Smooth muscle cell (in vitro differentiated cells): ENCODE measurements at regions not wholly inside any gene's neighbourhood (a gene's known extent, or its start where the extent isn't known, plus 50 kb on each side); places are given as distances from the start of the nearest gene placed in this dataset.

ENCODE experiments used
- DNase-seq: peaks from one replicate; lab custom pipeline; 2025; ENCODE audit not compliant: unreplicated experiment; lab: John Stamatoyannopoulos, UW
- H2AFZ ChIP-seq: fragments of 200-600 bp; sonication (generic); 2 replicates; pipeline ENCODE4 v1.6.0; 2016; ENCODE audit warnings: antibody characterized with exemption, low read depth, mild to moderate bottlenecking
- H3F3A ChIP-seq: fragments of 200-600 bp; sonication (generic); 2 replicates; pipeline ENCODE4 v1.6.0; 2017; ENCODE audit warnings: antibody characterized with exemption, low read depth
- H3K27ac ChIP-seq: fragments of 200-600 bp; sonication (generic); 2 replicates; pipeline ENCODE4 v1.5.1; 2016; ENCODE audit warnings: low read depth, mild to moderate bottlenecking
- H3K27me3 ChIP-seq: fragments of 200-600 bp; sonication (generic); 2 replicates; pipeline ENCODE4 v1.6.1; 2016; ENCODE audit warnings: low read depth, mild to moderate bottlenecking
- H3K36me3 ChIP-seq: fragments of 200-600 bp; sonication (generic); 2 replicates; pipeline ENCODE4 v1.5.1; 2016; ENCODE audit warnings: low read depth
- H3K4me1 ChIP-seq: fragments of 200-600 bp; sonication (generic); 2 replicates; pipeline ENCODE4 v1.5.1; 2016; ENCODE audit warnings: low read depth
- H3K4me2 ChIP-seq: fragments of 200-600 bp; sonication (generic); 2 replicates; pipeline ENCODE4 v1.6.0; 2016; ENCODE audit warnings: mild to moderate bottlenecking
- H3K4me3 ChIP-seq: fragments of 200-600 bp; sonication (generic); 2 replicates; pipeline ENCODE4 v1.5.1; 2016; ENCODE audit warnings: mild to moderate bottlenecking
- H3K79me2 ChIP-seq: fragments of 200-600 bp; sonication (generic); 2 replicates; pipeline ENCODE4 v1.6.0; 2016; ENCODE audit warnings: low read depth, mild to moderate bottlenecking
- H3K9ac ChIP-seq: fragments of 200-600 bp; sonication (generic); 2 replicates; pipeline ENCODE4 v1.6.0; 2016; ENCODE audit warnings: low read depth
- H3K9me3 ChIP-seq: fragments of 200-600 bp; sonication (generic); replicated peaks from 2 replicates; pipeline ENCODE4 v1.5.1; 2016; ENCODE audit warnings: low read depth
- H4K20me1 ChIP-seq: fragments of 200-600 bp; sonication (generic); 2 replicates; pipeline ENCODE4 v1.6.0; 2016; ENCODE audit warnings: low read depth
- WGBS: methylation state at CpG from one replicate; pipeline ENCODE4 v1.1.7; 2016; ENCODE audit warnings: low lambda C conversion rate; 5-methylcytosine and 5-hydroxymethylcytosine counted together
- TF ChIP-seq, protein P1 (sequence below): fragments of 200-600 bp; sonication (generic); IDR thresholded peaks from 2 replicates; pipeline ENCODE4 v1.5.1; 2017; ENCODE audit warnings: borderline replicate concordance, mild to moderate bottlenecking, antibody characterized with exemption; ENCODE audit not compliant: insufficient read depth, poor library complexity, severe bottlenecking

DNA sequence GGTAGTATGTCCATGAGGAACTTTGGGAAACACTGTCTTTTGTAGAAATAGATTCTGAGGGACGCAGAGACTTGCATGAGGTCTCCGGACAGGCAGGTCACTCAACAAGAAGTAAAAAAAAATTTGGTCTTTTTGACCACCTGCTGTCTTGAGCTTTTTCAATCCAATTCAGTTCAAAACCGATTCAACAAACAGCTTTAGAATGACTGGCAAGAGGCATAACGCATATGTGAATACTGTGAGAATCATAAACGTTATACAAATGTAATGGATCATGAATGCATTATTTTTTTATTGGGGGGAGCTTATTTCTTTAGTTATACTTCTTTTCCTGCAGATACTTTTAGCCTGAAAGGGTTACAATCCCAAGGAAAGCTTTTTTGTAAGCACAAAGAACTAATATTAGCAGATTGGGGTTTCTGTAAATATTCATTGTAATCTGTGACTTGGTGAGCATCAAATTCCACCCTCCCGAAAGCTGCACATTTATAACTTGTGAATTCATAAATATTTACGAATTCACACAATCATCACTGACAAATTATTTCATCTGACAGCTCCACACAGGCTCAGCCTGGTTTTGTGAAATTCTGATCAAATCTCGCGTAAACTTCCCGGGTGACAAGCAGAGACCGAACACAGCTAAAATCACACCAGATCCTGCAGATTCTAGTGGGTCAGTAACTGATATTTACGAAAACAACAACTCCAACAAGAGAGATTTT lies 507.7 kb downstream of the MN1 start:
- Histone ChIP-seq H3K79me2 (no peaks in the 10 kb centered on the region), H3K4me3 (no peak overlapping the region), H3F3A (no peaks in the 10 kb centered on the region), H3K4me1 (peaks cover 13% of the 10 kb centered on the region), H2AFZ (no peak overlapping the region), H3K27me3 (peaks cover 4% of the 10 kb centered on the region), H3K4me2 (no peak overlapping the region), H3K9me3 (no peaks in the 10 kb centered on the region), H3K36me3 (no peaks in the 10 kb centered on the region), H3K9ac (no peak overlapping the region), H3K27ac (no peak overlapping the region), H4K20me1 (no peaks in the 10 kb centered on the region)
- no peak for DNase-seq
- TF ChIP-seq, protein P1, sequence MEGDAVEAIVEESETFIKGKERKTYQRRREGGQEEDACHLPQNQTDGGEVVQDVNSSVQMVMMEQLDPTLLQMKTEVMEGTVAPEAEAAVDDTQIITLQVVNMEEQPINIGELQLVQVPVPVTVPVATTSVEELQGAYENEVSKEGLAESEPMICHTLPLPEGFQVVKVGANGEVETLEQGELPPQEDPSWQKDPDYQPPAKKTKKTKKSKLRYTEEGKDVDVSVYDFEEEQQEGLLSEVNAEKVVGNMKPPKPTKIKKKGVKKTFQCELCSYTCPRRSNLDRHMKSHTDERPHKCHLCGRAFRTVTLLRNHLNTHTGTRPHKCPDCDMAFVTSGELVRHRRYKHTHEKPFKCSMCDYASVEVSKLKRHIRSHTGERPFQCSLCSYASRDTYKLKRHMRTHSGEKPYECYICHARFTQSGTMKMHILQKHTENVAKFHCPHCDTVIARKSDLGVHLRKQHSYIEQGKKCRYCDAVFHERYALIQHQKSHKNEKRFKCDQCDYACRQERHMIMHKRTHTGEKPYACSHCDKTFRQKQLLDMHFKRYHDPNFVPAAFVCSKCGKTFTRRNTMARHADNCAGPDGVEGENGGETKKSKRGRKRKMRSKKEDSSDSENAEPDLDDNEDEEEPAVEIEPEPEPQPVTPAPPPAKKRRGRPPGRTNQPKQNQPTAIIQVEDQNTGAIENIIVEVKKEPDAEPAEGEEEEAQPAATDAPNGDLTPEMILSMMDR, result no peak
- WGBS, result 88% methylated on average over 12 of the region's 12 CpGs

DNA sequence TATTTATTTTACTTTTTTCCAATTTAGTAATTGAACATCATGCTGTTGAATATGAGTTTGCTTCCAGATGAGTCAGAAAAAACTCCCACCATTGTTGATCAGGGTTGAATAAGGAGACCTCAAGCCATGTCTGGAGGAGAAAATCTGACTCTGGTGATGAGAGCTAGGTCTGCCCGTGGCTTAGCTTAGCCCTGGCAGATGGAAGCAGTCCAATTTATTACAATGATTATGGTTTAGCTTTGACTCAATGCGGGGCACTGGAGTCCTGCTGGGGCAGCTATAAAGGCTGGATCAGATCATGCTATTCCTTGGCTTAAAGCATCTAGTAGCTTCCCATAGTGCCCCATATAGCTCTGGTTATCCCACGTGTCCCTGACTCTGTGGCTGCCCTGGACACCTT lies 506.5 kb downstream of the MN1 start:
- H3K4me2 ChIP-seq, result no peak overlapping the region
- WGBS, result 53% methylated on average over 3 of the region's 3 CpGs
- H3K9me3 ChIP-seq, result no peaks in the 10 kb centered on the region
- H2AFZ ChIP-seq, result no peak overlapping the region
- TF ChIP-seq, protein P1, result no peak
- peaks cover 12% of the 10 kb centered on the region for H3K27me3 ChIP-seq
- no peaks in the 10 kb centered on the region for H4K20me1 ChIP-seq
- H3K4me3 ChIP-seq, result no peak overlapping the region
- H3K79me2 ChIP-seq, result no peaks in the 10 kb centered on the region
- H3K27ac ChIP-seq, result no peak overlapping the region
- no peak overlapping the region for H3K9ac ChIP-seq
- H3K4me1 ChIP-seq, result peaks cover 19% of the 10 kb centered on the region
- H3F3A ChIP-seq, result no peaks in the 10 kb centered on the region
- DNase-seq, result no peak
- H3K36me3 ChIP-seq, result no peaks in the 10 kb centered on the region

DNA sequence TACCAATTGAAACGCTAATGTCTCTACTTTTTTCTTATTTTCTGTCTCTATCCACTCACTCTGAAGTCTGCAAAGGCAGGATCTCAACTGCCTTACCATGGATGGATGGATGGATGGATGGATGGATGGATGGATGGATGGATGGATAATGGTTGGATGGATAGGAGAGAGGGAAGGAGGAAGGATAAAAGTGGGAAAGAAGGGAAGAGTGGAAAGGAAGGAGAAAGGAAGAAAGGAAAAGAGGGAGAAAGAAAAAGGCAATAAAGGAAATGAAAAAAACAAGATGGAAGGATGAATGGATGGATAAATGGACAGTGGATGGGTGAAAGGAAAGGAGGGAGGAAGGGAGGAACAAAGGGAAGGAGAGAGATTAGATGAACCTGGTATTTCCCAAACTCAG lies 506.0 kb downstream of the MN1 start:
- no peaks in the 10 kb centered on the region for H3K36me3 ChIP-seq

More for the DNA sequence above, 506.0 kb downstream of the MN1 start:
- no peak for DNase-seq
- Histone ChIP-seq H3K27me3 (peaks cover 12% of the 10 kb centered on the region), H3K4me3 (no peak overlapping the region), H3K4me2 (no peak overlapping the region), H2AFZ (no peak overlapping the region), H3K9ac (no peak overlapping the region), H3K79me2 (no peaks in the 10 kb centered on the region), H3F3A (no peaks in the 10 kb centered on the region), H3K4me1 (peaks cover 19% of the 10 kb centered on the region), H3K27ac (no peak overlapping the region), H4K20me1 (no peaks in the 10 kb centered on the region), H3K9me3 (no peaks in the 10 kb centered on the region)
- 73% methylated on average over 1 of the region's 1 CpG for WGBS
- TF ChIP-seq, protein P1, result no peak
